ENCODE measurements at regions not wholly inside any gene's neighbourhood (a gene's known extent, or its start where the extent isn't known, plus 50 kb on each side); places are given as distances from the start of the nearest gene placed in this dataset.
"Not testable (repeated sequence)": the region's sequence is repeated elsewhere in the genome, so short reads cannot be mapped to it uniquely, and the experiment has no call there.

GRCh38 chr7:25722856-25723255, 429.1 kb upstream of the NFE2L3 start:
- no peak for DNase-seq

GRCh38 chr7:25725451-25725850, 426.5 kb upstream of the NFE2L3 start:
- DNase-seq, result no peak

- no peak for DNase-seq
These were observed 425.7 kb upstream of the NFE2L3 start for GRCh38 chr7:25726170-25726780.

- DNase-seq, result no peak
These were observed 425.2 kb upstream of the NFE2L3 start for GRCh38 chr7:25726781-25727311.

- no peak for DNase-seq
These were observed 424.6 kb upstream of the NFE2L3 start for GRCh38 chr7:25727446-25727845.

GRCh38 chr7:25727876-25728275, 424.1 kb upstream of the NFE2L3 start:
- DNase-seq, result no peak

- DNase-seq, result no peak
These were observed 420.7 kb upstream of the NFE2L3 start for GRCh38 chr7:25731068-25731845.

GRCh38 chr7:25731846-25732245, 420.2 kb upstream of the NFE2L3 start:
- no peak for DNase-seq

GRCh38 chr7:25732766-25733217, 419.2 kb upstream of the NFE2L3 start:
- DNase-seq, result no peak

GRCh38 chr7:25735674-25736242, 416.2 kb upstream of the NFE2L3 start:
- no peak for DNase-seq

GRCh38 chr7:25738528-25738927, 413.5 kb upstream of the NFE2L3 start:
- DNase-seq, result no peak

GRCh38 chr7:25739143-25739542, 412.9 kb upstream of the NFE2L3 start:
- no peak for DNase-seq

GRCh38 chr7:25742316-25742715, 409.7 kb upstream of the NFE2L3 start:
- no peak for DNase-seq

- DNase-seq, result not testable (repeated sequence)
These were observed 408.1 kb upstream of the NFE2L3 start for GRCh38 chr7:25743670-25744451.

- no peak for DNase-seq
These were observed 401.1 kb upstream of the NFE2L3 start for GRCh38 chr7:25750744-25751508.

GRCh38 chr7:25752154-25752553, 399.8 kb upstream of the NFE2L3 start:
- no peak for DNase-seq

- DNase-seq, result no peak
These were observed 398.8 kb upstream of the NFE2L3 start for GRCh38 chr7:25752967-25753791.

GRCh38 chr7:25753837-25754236, 398.2 kb upstream of the NFE2L3 start:
- DNase-seq, result no peak

GRCh38 chr7:25754333-25754732, 397.7 kb upstream of the NFE2L3 start:
- DNase-seq, result no peak

GRCh38 chr7:25754751-25755150, 397.2 kb upstream of the NFE2L3 start:
- no peak for DNase-seq

- DNase-seq, result no peak
These were observed 395.4 kb upstream of the NFE2L3 start for GRCh38 chr7:25756601-25757000.

Measured in effector CD4-positive, alpha-beta T cell (primary cell).